Right renal pelvis (tissue), 4 donors: ENCODE measurements at regions not wholly inside any gene's neighbourhood (a gene's known extent, or its start where the extent isn't known, plus 50 kb on each side); places are given as distances from the start of the nearest gene placed in this dataset.
"Not testable (repeated sequence)": the region's sequence is repeated elsewhere in the genome, so short reads cannot be mapped to it uniquely, and the experiment has no call there.

ENCODE experiments used
- DNase-seq, 4 donors: peaks; one replicate each; pipeline ENCODE4 v3.0.0-alpha.2; 2013; ENCODE audit warnings: low read depth in 4 of 4, low spot score in 3 of 4, missing footprints in 1 of 4

DNA sequence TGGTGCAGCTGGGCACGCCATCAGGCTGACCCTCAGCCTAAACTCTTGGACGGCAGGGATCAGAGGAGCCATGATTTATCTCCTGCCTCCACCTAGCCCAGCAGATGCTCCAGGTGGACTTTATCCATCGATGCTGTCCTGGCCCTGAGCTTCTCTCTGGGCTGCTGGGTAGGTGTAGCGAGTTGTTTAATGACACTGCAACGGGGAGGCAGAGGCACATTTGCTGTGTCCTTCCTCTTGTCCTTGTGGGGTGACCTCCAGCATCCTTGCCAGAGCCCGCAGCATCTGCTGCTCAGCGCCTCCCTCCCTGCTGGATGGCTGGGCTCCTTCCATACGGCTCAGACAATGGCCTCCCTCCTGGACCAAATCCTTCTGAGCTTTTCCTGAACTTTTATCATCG lies 103.1 kb upstream of the IRX4 start:
- no peak for DNase-seq

DNA sequence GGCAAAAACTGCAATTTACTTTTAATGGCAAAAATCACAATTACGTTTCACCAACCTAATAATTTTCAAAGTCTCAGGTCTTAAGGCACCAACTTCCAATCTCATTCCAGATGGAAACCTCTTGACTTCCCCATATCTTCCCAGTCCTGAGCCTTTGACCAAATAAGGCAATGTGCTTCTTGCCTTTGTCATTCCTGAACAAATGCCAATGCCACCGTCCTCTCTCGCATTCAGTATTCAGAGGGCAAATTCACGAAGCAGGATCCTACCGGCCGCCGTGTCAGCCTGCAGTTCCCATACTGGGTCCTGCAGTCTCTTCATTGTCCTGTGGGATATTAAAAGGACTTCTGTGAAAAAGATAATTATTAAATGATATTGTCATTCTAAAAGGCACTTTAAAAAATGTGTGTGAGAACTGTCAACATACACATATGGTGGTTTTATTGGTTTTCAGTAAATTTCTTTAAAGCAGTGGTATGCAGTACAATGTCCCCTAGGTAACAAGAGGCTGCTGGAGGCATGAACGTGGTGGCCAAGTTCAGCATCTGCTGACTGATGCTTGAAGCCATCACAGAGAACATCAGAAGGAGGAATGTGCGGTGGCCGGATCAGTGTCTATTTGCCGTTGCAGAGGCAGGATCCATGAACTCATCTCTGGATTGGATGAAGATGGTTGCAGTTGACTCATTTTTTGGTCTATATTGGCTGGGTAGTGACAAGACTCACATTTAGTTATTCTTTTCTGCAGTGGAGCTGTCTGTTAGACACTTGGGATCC lies 101.4 kb upstream of the IRX4 start:
- no peak for DNase-seq

GRCh38 chr5:1983401-1983800 lies 100.7 kb upstream of the IRX4 start:
- no peak for DNase-seq

DNA sequence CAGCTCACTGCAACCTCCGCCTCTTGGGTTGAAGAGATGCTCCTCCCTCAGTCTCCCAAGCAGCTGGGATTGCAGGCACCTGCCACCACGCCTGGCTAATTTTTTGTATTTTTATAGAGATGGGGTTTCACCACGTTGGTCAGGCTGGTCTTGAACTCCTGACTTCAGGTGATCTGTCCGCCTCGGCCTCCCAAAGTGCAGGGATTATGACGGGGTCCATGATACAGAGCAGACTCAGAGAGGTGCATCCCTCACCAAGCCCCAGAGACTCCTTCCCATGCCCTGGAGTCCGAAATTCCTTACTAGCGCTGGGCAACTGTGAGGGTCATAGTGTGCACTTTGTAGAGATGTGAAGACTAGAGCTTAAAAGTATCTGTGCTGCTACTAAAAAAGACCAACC lies 99.8 kb upstream of the IRX4 start:
- DNase-seq = not testable (repeated sequence)

DNA sequence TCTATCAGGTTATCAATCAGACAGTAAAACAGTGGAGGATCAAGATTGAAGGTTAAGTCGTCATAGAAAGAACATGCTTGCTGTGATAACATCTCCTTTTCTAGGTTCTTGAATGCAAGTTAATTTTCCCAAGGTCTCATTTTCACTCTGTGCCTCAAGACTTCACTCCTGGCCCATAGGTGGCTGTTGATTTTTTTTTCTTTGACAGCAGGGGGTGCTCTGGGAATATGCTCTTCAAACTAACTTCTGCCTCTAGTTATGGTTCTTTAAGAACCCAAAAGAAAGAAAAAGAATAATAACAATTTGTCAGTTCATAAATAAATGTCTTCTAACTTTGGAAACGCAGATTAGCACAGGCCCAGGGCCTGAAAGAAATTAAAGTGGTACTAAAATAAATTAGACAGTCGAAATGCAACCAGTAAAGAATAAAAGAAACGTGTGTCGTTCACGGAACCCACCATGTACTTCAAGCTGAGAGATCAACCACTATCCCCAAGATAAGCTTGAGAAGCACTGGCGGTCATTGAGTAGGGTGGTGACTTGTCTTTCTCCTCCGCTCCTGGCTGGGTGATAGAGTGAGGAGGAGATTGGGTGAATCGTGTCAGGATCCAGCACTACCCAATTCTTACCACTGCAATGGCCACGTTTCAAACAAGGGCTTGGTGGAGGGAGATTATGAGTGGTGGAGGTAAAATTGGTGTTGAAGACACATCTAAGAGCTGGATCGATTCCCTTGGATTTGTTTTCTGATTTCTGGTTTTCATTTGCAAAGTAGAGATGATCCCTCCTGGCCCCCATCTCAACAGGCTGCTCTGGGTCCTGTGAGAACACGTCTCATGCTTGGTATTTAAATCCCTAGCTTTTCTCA lies 93.4 kb upstream of the IRX4 start:
- DNase-seq = no peak

GRCh38 chr5:1975406-1975715 lies 92.6 kb upstream of the IRX4 start:
- no peak for DNase-seq

- no peak for DNase-seq
Measured at GRCh38 chr5:1974501-1975405, 92.0 kb upstream of the IRX4 start.

DNA sequence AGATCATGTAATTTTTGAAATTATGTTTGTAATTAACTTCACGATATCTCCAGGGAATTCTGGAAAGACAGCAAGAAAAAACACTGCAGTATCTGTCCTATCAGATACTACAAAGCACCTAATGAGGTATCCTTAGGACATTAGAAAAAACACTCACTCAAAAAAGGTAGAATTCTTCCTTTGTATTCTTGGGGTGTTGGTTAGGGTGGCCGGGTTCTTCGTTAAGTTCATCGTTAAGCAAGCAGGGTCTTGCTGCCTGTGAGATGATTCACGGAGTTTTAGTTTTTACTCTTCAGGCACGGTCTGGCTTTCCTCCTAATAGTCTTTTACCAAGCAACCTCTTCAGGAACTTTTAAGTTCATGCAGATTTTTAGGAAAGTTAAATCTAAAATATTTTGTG lies 91.4 kb upstream of the IRX4 start:
- no peak for DNase-seq

DNA sequence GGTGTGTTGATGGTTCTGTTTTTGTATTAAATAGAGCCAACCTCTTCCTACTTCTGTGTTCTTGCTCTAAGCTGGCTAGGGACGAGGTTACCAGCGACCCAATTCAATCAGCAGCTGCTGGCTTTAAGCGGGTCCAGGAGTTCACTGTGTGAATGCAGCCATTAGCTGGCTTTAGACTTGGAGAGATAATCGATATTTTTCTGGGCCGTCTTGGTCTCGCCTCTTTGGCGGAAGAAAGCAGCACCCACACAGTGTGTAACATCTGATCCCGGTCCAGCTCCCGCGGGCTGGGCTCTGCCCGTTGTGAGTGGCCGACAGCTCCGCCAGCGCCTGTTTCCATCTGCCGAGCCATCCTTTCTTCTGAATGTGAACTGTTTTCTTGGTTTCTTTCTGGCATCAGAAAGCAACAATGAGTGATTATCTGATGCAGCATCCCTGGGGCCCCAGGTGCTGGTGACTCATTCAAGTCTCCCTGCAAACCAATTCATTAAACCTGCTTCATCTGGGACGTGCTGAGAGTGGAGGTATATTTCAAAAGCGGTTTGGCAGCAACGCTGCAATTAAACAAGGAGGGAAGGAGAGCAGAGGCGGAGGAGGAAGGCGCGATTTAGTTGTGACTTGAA lies 90.8 kb upstream of the IRX4 start:
- no peak for DNase-seq

DNA sequence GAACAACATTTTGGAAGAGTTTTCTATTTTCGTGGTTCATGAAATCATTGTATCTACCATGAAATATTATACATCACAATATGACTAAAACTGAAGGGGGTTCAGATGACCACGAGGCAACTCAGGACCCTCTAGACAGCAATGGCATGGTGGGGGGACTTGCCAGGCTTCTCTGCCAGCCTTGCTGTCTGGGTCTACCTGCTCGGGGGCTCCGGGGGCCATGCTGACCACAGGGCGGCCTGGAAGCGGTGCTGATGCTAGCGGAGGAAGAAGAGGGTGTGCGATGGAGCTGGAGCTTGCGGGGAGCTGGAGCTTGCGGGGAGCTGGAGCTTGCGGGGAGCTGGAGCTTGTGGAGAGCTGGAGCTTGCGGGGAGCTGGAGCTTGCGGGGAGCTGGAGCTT lies 89.2 kb upstream of the IRX4 start:
- no peak for DNase-seq

DNA sequence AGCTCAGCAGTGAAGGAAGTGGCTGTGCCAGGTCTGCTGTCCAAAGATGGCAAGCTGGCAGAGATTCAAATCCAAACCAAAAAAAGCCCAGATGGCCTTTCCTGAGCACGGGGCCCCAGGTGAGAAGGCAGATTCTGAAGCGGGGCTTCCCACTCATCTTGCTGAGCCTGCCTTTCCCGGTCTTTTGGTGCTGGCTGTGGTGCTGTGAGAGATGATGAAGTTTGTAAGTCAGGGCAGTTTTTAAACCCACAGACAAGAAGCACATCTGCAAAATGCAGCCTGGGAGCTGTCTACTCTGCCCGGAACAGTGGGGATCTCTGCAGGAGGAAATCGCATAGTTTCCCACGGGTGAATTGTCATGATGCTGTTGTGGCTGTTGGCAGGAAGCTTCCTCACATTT lies 85.0 kb upstream of the IRX4 start:
- no peak for DNase-seq

DNA sequence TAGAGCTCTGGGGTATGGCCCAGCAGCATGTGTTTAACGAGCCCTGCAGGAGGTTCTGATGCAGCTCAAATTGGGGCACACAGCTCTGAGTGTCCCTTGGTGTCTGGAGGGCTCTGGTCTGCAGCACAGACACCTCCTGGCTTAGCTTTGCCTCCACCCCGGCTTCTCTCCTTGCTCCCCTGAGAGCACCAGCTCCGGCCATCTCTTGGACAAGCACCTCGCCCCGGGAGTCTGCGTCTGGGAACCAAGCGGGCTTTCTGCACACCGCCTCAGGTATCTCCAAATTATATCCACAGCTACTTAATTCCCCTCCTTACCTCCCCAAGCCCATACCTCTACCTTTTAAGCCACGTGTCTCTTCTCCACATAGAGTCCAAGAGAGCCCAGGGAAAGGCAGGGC lies 83.7 kb upstream of the IRX4 start:
- no peak for DNase-seq

- DNase-seq = no peak
Measured at GRCh38 chr5:1965925-1966324, 83.2 kb upstream of the IRX4 start.

GRCh38 chr5:1963941-1964451 lies 81.3 kb upstream of the IRX4 start:
- DNase-seq = no peak

- no peak for DNase-seq
Measured at GRCh38 chr5:1963358-1963757, 80.6 kb upstream of the IRX4 start.

GRCh38 chr5:1962619-1963355 lies 80.1 kb upstream of the IRX4 start:
- no peak for DNase-seq

- DNase-seq = no peak
Measured at GRCh38 chr5:1961952-1962595, 79.3 kb upstream of the IRX4 start.

DNA sequence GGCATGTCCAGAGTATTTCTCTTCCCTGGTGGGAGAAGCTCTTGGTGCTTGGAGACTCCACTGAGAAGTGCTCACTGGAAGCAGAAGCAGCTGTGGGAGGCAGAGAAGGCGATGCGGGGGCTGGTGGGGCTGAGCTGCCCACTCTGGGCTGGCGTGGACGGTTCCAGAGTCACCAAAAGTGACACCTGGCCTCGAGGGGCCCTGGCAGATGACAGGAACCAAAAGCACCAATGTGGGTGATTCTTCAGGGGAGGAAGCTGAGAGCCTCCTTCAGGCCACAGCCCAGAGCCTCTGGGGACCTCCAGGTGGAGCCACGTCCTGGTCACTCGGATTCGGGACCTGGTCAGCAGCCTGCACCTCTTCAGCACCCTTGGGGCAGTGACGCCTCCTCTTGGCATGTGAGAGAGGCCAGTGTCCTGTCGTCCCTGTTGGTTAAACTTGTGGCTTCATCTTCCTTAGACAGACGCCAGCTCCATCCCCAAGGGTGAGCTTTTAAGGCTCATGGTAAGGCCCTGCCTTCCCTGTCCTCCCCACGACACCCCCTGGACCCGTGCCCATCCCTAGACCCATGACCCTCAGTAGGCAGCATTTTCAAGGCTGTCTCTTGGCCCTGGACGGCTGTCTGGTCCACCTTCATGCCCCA lies 78.7 kb upstream of the IRX4 start:
- DNase-seq = no peak
